IMR-90 (cell line): ENCODE measurements at regions not wholly inside any gene's neighbourhood (a gene's known extent, or its start where the extent isn't known, plus 50 kb on each side); places are given as distances from the start of the nearest gene placed in this dataset.

ENCODE experiments used
- ATAC-seq: fragments of 200-7000 bp; cut with Tn5 transposase; 2 replicates; pipeline ENCODE4 v1.9.1; 2020; ENCODE audit warnings: low read depth, mild to moderate bottlenecking, moderate library complexity
- BruUV-seq: library from RNA; stranded (reverse); fragments of 400-500 nt; replicated peaks from 2 replicates; lab custom pipeline; 2021; lab: Mats Ljungman, UMichigan
- CTCF ChIA-PET: fragments of 300-600 bp; formaldehyde crosslinking; extraction: SDS; loops from one replicate; lab custom pipeline; 2021; ENCODE audit warnings: antibody characterized with exemption; lab: Yijun Ruan, JAX
- POLR2A ChIA-PET: fragments of 300-600 bp; sonication (Branson Sonifier 250); formaldehyde crosslinking; loops from one replicate; lab custom pipeline; 2022; ENCODE audit warnings: antibody characterized with exemption; ENCODE audit not compliant: unreplicated experiment; lab: Charles Lee
- DNase-seq: peaks from one replicate; pipeline ENCODE4 v3.0.0; 2013
- H2AFZ ChIP-seq: replicated peaks from 2 replicates; pipeline ENCODE3; 2013; ENCODE audit warnings: low read length, mild to moderate bottlenecking; ENCODE audit not compliant: poor library complexity
- H2AK5ac ChIP-seq: 2 replicates; pipeline ENCODE4 v1.6.1; 2013; ENCODE audit warnings: low read depth, low read length, inconsistent platforms
- H2AK9ac ChIP-seq: replicated peaks from 2 replicates; pipeline ENCODE3; 2013; ENCODE audit warnings: mild to moderate bottlenecking, low read depth, low read length, moderate library complexity; ENCODE audit not compliant: poor library complexity
- H2BK120ac ChIP-seq: 2 replicates; pipeline ENCODE4 v1.6.1; 2013; ENCODE audit warnings: low read depth, low read length, inconsistent platforms
- H2BK15ac ChIP-seq: 3 replicates; pipeline ENCODE4 v1.6.1; 2013; ENCODE audit warnings: low read depth, low read length, inconsistent platforms
- H2BK20ac ChIP-seq: 2 replicates; pipeline ENCODE4 v1.6.1; 2013; ENCODE audit warnings: low read depth, mild to moderate bottlenecking, inconsistent platforms, low read length, moderate library complexity
- H2BK5ac ChIP-seq: 2 replicates; pipeline ENCODE4 v1.6.1; 2013; ENCODE audit warnings: mild to moderate bottlenecking, low read depth, low read length, inconsistent platforms; ENCODE audit not compliant: poor library complexity, severe bottlenecking
- H3K14ac ChIP-seq: replicated peaks from 2 replicates; pipeline ENCODE4 v1.6.1; 2013; ENCODE audit warnings: low read depth, low read length, inconsistent platforms
- H3K18ac ChIP-seq: 2 replicates; pipeline ENCODE4 v1.6.1; 2013; ENCODE audit warnings: low read depth, low read length, control low read depth
- H3K23ac ChIP-seq: 2 replicates; pipeline ENCODE4 v1.6.1; 2013; ENCODE audit warnings: low read depth, low read length, inconsistent platforms
- H3K27ac ChIP-seq: 2 replicates; pipeline ENCODE4 v1.5.1; 2013; ENCODE audit warnings: mild to moderate bottlenecking, control low read depth, low read length; ENCODE audit not compliant: insufficient read depth
- H3K27me3 ChIP-seq: 2 replicates; pipeline ENCODE4 v1.6.1; 2013; ENCODE audit warnings: low read length; ENCODE audit not compliant: control insufficient read depth, insufficient read depth
- H3K36me3 ChIP-seq: 2 replicates; pipeline ENCODE4 v1.6.1; 2013; ENCODE audit warnings: low read length, mixed read lengths; ENCODE audit not compliant: control insufficient read depth, insufficient read depth
- H3K4ac ChIP-seq: 2 replicates; pipeline ENCODE4 v1.6.1; 2013; ENCODE audit warnings: low read depth, low read length, inconsistent platforms
- H3K4me1 ChIP-seq: 2 replicates; pipeline ENCODE4 v1.6.1; 2013; ENCODE audit warnings: low read length, mixed read lengths; ENCODE audit not compliant: control insufficient read depth, insufficient read depth
- H3K4me2 ChIP-seq: 2 replicates; pipeline ENCODE4 v1.6.1; 2013; ENCODE audit warnings: low read depth, mild to moderate bottlenecking, control low read depth, low read length, moderate library complexity
- H3K4me3 ChIP-seq: 2 replicates; pipeline ENCODE4 v1.5.1; 2013; ENCODE audit warnings: low read depth, mild to moderate bottlenecking, control low read depth, low read length, moderate library complexity; ENCODE audit not compliant: insufficient read depth
- H3K56ac ChIP-seq: 2 replicates; pipeline ENCODE4 v1.6.1; 2013; ENCODE audit warnings: low read length, inconsistent platforms; ENCODE audit not compliant: insufficient read depth; ENCODE audit errors: extremely low read depth
- H3K79me1 ChIP-seq, 2 experiments: 2 replicates each; pipeline ENCODE4 v1.6.1; 2013; ENCODE audit warnings: low read length in 2 of 2, inconsistent platforms in 1 of 2, low read depth in 1 of 2
- H3K9ac ChIP-seq: 2 replicates; pipeline ENCODE4 v1.6.1; 2013; ENCODE audit warnings: low read depth, low read length, control low read depth
- H3K9me1 ChIP-seq: 2 replicates; pipeline ENCODE4 v1.6.1; 2013; ENCODE audit warnings: low read length, inconsistent platforms; ENCODE audit not compliant: insufficient read depth
- H3K9me3 ChIP-seq: 2 replicates; pipeline ENCODE4 v1.6.1; 2013; ENCODE audit warnings: low read length; ENCODE audit not compliant: control insufficient read depth, insufficient read depth
- H4K20me1 ChIP-seq: 2 replicates; pipeline ENCODE4 v1.6.1; 2013; ENCODE audit warnings: low read length, inconsistent platforms; ENCODE audit not compliant: insufficient read depth
- H4K5ac ChIP-seq: 2 replicates; pipeline ENCODE4 v1.6.1; 2013; ENCODE audit warnings: mild to moderate bottlenecking, low read depth, low read length, control low read depth
- H4K8ac ChIP-seq, 2 experiments: 2 replicates each; pipeline ENCODE4 v1.6.1; 2013; ENCODE audit warnings: low read depth in 2 of 2, low read length in 2 of 2, control low read depth in 1 of 2, inconsistent platforms in 1 of 2
- H4K91ac ChIP-seq: 2 replicates; pipeline ENCODE4 v1.6.1; 2013; ENCODE audit warnings: low read depth, low read length, inconsistent platforms; ENCODE audit not compliant: insufficient read depth
- CEBPB ChIP-seq: IDR thresholded peaks from 2 replicates; pipeline ENCODE4 v1.6.1; 2012; ENCODE audit warnings: low read depth, low read length, improper control_type of control experiment
- CHD1 ChIP-seq: IDR thresholded peaks from 2 replicates; pipeline ENCODE4 v1.6.1; 2012; ENCODE audit warnings: low read depth, low read length, improper control_type of control experiment
- FOS ChIP-seq: fragments of 150-350 bp; IDR thresholded peaks from 2 replicates; pipeline ENCODE4 v1.6.1; 2016; ENCODE audit warnings: low read depth, low read length
- MAZ ChIP-seq: IDR thresholded peaks from 2 replicates; pipeline ENCODE4 v1.6.1; 2012; ENCODE audit warnings: low read depth, mild to moderate bottlenecking, low read length, improper control_type of control experiment, moderate library complexity, borderline replicate concordance
- NFE2L2 ChIP-seq: fragments of 150-350 bp; IDR thresholded peaks from 2 replicates; pipeline ENCODE4 v1.6.1; 2016; ENCODE audit warnings: low read depth, mild to moderate bottlenecking, low read length
- RAD21 ChIP-seq: IDR thresholded peaks from 2 replicates; pipeline ENCODE4 v1.6.1; 2012; ENCODE audit warnings: low read length, improper control_type of control experiment
- SMC3 ChIP-seq: fragments of 150-350 bp; IDR thresholded peaks from 2 replicates; pipeline ENCODE4 v1.6.1; 2016; ENCODE audit warnings: low read depth, mild to moderate bottlenecking, antibody characterized with exemption, low read length, moderate library complexity
- WGBS, 2 experiments: methylation state at CpG; one replicate each; pipeline versions ENCODE4 v1.1.5 to v1.1.7; 2013; ENCODE audit warnings: missing lambda C conversion rate in 2 of 2; ENCODE audit not compliant: insufficient read length in 1 of 2; ENCODE audit errors: extremely low coverage in 2 of 2; 5-methylcytosine and 5-hydroxymethylcytosine counted together
- dilution Hi-C: fragments of 300-500 bp; cut with HindIII; formaldehyde crosslinking; loops from one replicate; pipeline ENCODE4 v1.14.3; 2018; ENCODE audit warnings: low sequenced_read_pairs; ENCODE audit not compliant: unreplicated experiment
- in situ Hi-C: fragments of 300-500 bp; cut with MboI; formaldehyde crosslinking; loops from 3 replicates; pipeline ENCODE4 v1.14.3; 2019; ENCODE audit warnings: low sequenced_read_pairs, inconsistent platforms, mixed read lengths
- intact Hi-C: fragments of 100-400 bp; cut with micrococcal nuclease; formaldehyde crosslinking; loops from 2 replicates; pipeline ENCODE4 v1.10.0; 2022
- TF ChIP-seq, protein P1 (sequence below): fragments of 150-350 bp; IDR thresholded peaks from 2 replicates; pipeline ENCODE4 v1.6.1; 2017; ENCODE audit warnings: mild to moderate bottlenecking, antibody characterized with exemption, low read length, low read depth

DNA sequence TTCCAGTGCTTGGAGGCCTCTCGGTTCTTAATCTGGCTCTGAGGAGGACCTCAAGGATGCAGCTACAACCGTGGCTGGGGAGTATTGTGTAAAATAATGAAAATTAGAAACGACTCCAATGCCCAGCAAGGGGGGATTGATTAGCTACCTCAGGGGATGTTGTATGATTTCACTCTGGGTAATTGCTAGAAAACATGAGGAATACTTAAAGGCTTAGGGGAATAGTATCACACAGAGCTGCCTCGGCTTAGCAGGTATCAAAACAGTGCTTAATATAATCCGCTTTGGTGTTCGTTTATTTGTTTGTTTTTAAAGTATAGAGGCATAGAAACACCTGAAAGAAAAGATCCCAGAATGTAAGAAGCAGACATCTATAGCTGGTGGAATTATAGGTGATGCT lies 102.5 kb downstream of the INHBB start:
- no peak for DNase-seq
- no peak overlapping the region for H3K4ac ChIP-seq
- H4K20me1 ChIP-seq: no peaks in the 10 kb centered on the region
- H3K79me1 ChIP-seq: no peaks in the 10 kb centered on the region
- in situ Hi-C loops: no loop called here
- ChIA-PET CTCF (interaction anchor here (0.6 to 0.9 kb wide), 2 partner anchors 92 to 1469 kb away, joined by 3 read pairs; no protein-coding TSS in a partner anchor), POLR2A (no interaction called here)
- H3K56ac ChIP-seq: no peak overlapping the region
- H4K8ac ChIP-seq: no peak overlapping the region
- dilution Hi-C loops: no loop called here
- no peak overlapping the region for H2BK20ac ChIP-seq
- H3K4me2 ChIP-seq: no peak overlapping the region
- H4K91ac ChIP-seq: no peak overlapping the region
- peaks cover 30% of the 10 kb centered on the region for H3K27me3 ChIP-seq
- no peak overlapping the region for H3K27ac ChIP-seq
- no peaks in the 10 kb centered on the region for H3K9me3 ChIP-seq
- intact Hi-C loops: no loop called here
- H3K4me1 ChIP-seq: peaks cover under 1% of the 10 kb centered on the region; the same call in 1 of the 2 replicates
- H3K4me3 ChIP-seq: no peak overlapping the region
- no peak overlapping the region for H3K23ac ChIP-seq
- 86% methylated on average over 2 of the region's 6 CpGs; no CpG with 5 or more reads in 1 of the 2 experiments for WGBS, 2 experiments
- no TSS peak for BruUV-seq
- no peak overlapping the region for H3K9ac ChIP-seq
- no peak for ATAC-seq
- no peak overlapping the region for H2AK5ac ChIP-seq
- H2AFZ ChIP-seq: no peak overlapping the region
- no peak overlapping the region for H2AK9ac ChIP-seq
- no peak overlapping the region for H4K5ac ChIP-seq
- H3K36me3 ChIP-seq: no peaks in the 10 kb centered on the region
- no peak overlapping the region for H2BK5ac ChIP-seq
- no peak overlapping the region for H2BK120ac ChIP-seq
- TF ChIP-seq, protein P1, sequence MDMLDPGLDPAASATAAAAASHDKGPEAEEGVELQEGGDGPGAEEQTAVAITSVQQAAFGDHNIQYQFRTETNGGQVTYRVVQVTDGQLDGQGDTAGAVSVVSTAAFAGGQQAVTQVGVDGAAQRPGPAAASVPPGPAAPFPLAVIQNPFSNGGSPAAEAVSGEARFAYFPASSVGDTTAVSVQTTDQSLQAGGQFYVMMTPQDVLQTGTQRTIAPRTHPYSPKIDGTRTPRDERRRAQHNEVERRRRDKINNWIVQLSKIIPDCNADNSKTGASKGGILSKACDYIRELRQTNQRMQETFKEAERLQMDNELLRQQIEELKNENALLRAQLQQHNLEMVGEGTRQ: no peak
- TF ChIP-seq NFE2L2 (no peak), MAZ (no peak), SMC3 (no peak), CHD1 (no peak), FOS (no peak), RAD21 (no peak), CEBPB (no peak)
- H3K18ac ChIP-seq: no peak overlapping the region
- H3K9me1 ChIP-seq: peaks cover 2% of the 10 kb centered on the region; the same call in 1 of the 2 replicates
- H3K14ac ChIP-seq: no peak overlapping the region
- no peak overlapping the region for H2BK15ac ChIP-seq
